Muscle of arm (tissue), 1 donor: ENCODE measurements at regions not wholly inside any gene's neighbourhood (a gene's known extent, or its start where the extent isn't known, plus 50 kb on each side); places are given as distances from the start of the nearest gene placed in this dataset.
A peak's percentile ranks its signal among the peaks of the same experiment; 100 is the strongest.
"Not testable (repeated sequence)": the region's sequence is repeated elsewhere in the genome, so short reads cannot be mapped to it uniquely, and the experiment has no call there.

Experiments used
- DNase-seq: peaks from one replicate; pipeline ENCODE4 v3.0.0-alpha.2; 2013

- DNase-seq = no peak
Observed at GRCh38 chr9:104326912-104327311, 177.2 kb upstream of the OR13F1 start.

DNA sequence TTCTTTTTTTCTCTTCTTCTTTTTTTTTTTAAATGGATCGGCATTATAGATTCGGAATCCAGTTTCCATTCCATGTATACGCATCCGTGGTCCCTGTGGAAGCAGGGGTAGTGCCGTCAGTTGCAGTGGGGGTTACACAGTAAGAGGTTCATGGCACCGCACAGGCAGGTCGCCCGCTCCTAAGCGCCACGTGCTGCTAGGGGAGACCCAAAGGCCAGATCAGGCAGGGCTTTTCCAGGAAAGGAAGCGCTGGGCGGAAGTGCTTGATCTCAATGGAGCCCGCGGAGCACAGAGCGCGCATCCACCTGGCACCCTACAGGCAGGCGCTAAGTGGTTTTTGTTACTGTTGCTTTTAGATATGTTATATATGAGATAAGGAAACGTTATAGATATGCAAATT, 174.8 kb upstream of the OR13F1 start:
- no peak for DNase-seq

DNA sequence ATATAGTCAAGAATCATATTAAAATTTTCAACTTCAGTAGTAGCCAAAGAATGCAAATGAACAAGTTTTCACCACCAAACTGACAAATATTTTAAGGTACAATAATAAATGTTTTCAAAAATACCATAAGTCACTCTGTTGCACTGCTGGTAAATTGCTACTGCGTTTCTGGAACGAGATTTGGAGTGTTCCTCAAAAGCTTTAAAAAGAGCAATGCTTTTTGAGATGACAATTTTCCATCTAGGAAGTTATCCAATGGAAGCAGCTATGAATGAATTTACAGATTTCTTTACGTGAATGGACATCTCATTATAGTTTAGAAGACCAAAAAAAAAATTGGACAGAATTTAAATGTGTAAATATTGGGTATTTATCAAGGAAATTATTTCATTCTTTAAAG, 173.2 kb upstream of the OR13F1 start:
- peak; percentile 31 for DNase-seq

GRCh38 chr9:104334549-104334948, 169.5 kb upstream of the OR13F1 start:
- no peak for DNase-seq

DNA sequence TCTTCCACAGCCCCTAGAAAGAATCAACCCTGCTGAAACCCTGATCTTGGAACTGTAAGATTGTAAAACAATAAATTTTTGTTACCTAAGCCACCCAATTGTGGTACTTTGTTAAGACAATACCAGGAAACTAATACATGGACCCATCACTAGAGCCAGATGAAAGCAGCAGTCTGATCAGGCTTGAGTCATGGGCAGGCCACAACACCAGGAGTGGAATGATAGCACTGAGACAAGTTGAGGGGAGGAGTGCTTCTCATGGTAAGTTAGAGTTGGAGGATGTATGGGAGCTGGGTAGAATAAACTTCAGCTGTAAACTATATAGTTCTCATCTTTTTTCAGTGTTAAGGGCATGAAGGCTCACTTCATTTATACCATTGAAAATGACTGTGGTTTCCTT, 164.4 kb upstream of the OR13F1 start:
- no peak for DNase-seq

GRCh38 chr9:104342552-104342951, 161.5 kb upstream of the OR13F1 start:
- DNase-seq = no peak

GRCh38 chr9:104345061-104345460, 159.0 kb upstream of the OR13F1 start:
- no peak for DNase-seq

- no peak for DNase-seq
Observed at GRCh38 chr9:104350541-104350940, 153.5 kb upstream of the OR13F1 start.

GRCh38 chr9:104351726-104352125, 152.3 kb upstream of the OR13F1 start:
- no peak for DNase-seq

- DNase-seq = no peak
Observed at GRCh38 chr9:104361207-104361606, 142.9 kb upstream of the OR13F1 start.

GRCh38 chr9:104362912-104363472, 141.1 kb upstream of the OR13F1 start:
- DNase-seq = no peak

GRCh38 chr9:104367507-104367906, 136.6 kb upstream of the OR13F1 start:
- DNase-seq = no peak

DNA sequence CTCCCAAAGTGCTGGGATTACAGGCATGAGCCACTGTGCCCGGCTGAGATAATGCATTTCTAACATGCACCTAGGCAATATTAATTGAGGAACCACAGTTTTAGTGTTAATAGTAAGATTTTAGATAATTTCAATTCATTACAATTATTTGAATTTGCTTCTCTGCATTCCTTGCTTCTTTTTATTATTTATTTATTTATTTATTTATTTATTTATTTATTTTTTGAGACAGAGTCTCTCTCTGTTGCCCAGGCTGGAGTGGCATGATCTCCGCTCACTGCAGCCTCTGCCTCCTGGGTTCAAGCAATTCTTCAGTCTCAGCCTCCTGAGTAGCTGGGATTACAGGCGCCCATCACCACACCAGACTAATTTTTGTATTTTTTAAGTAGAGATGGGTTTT, 135.7 kb upstream of the OR13F1 start:
- not testable (repeated sequence) for DNase-seq

DNA sequence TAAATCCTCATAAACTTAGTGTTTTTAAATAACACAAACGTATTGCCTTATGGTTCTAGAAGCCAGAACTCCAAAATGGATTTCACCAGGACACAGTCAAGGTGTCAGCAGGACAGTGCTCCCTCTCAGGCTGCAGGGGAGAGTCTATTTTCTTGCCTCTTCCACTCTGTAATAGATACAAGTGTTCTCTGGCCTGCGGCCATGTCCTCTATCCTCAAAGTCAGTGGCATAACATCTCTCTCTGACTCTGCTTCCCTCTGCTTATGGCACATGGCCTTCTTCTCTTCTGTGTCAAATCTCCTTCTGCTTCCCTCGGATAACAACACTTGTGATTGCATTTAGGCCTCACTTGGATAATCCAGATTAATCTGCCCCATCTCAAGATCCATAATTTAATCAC, 129.4 kb upstream of the OR13F1 start:
- no peak for DNase-seq

- no peak for DNase-seq
Observed at GRCh38 chr9:104386013-104386412, 118.0 kb upstream of the OR13F1 start.

- peak; percentile 20 for DNase-seq
Observed at GRCh38 chr9:104386425-104387069, 117.5 kb upstream of the OR13F1 start.

DNA sequence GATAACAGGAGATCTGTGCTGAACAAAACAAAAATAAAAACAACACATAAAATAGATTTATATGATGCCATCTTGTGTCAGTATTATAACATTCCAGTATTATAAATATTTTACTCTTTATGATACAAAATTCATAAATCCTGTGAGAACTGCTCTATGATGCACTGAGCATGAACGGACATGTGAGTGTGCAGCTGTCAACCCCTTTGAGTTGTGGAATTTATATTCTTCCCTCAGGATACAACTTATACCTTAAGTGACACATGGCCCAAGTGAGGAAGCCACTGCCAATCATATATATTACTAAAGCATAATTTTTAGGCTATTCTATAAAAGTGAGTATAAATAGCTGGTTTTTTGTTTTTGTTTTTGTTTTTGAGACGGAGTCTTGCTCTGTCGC, 116.0 kb upstream of the OR13F1 start:
- no peak for DNase-seq

DNA sequence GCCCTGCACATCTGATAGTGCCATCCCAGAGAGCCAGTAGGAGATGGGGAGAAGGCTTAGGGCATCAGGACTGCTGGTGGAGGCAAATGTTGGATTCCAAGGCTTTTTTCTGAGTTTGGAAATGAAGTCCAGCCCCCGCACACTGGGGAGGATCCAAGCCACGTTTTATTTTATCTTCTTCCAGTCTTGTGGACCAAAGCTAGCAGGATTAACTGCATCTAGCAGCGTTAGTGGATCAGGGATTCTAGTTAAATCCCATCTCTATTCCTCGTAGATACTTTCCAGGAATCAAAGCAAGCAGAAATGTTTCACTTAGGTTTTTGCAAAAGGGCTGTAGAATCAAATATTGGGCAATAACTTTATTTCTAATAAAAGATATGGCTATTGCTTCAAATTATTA, 114.7 kb upstream of the OR13F1 start:
- DNase-seq = no peak

DNA sequence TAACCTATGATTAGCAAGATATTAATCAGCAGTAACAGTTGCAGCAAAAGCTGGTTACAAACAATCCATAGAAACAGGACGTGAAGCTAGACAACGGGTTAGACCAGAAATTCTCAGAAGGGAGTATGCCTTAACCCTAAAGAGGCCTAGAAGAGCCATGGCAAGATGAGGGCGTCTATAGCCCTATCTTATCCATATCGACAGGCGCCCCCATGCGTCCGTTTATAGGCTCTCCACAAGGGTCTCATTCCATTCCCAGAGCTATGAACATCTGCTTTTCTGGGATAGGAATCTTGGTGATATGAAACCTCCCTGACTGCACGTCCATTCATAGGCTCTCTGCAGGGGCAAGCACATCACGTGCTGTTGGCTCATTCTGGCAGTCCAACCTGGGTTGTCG, 109.2 kb upstream of the OR13F1 start:
- DNase-seq = not testable (repeated sequence)

GRCh38 chr9:104412238-104412637, 91.8 kb upstream of the OR13F1 start:
- no peak for DNase-seq

- DNase-seq = no peak
Observed at GRCh38 chr9:104416470-104416869, 87.6 kb upstream of the OR13F1 start.

DNA sequence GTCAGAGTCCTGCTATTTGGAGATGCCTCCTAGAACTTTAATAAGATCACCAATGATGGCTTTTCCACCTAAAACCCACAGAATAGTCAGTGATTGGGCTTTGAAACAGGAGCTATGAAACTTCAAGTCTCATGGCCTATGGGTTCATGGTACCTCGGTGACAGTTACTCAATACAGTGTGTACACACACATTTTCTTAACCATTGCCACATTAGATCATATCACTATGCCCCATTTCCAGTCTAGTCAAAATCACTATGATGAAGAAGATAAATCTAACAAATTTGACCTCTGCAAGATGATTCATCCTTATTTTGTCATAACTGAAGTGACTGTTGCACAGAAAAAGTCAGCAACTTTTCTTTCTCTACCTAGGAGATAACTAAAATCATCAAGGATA, 86.8 kb upstream of the OR13F1 start:
- DNase-seq = no peak

DNA sequence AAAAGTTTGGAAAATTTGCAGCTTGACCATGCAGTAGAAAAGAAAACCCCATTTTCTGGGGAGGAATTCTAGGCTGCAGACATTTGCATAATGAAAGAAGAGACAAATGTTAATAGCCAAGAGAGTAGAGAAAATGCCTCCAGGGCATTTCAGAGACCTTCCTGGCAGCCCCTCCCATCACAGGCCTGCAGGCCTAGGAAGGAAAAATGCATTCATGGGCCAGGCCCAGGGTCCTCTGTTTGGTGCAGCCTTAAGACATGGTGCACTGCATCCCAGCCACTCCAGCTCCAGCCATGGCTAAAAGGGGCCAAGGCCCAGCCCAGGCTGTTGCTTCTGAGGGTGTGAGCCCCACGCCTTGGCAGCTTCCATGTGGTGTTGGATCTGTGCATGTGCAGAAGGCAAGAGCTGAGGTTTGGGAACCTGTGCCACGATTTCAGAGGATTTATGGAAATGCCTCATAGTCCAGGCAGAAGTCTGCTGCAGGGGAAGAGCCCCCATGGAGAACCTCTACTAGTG, 75.0 kb upstream of the OR13F1 start:
- DNase-seq = no peak

DNA sequence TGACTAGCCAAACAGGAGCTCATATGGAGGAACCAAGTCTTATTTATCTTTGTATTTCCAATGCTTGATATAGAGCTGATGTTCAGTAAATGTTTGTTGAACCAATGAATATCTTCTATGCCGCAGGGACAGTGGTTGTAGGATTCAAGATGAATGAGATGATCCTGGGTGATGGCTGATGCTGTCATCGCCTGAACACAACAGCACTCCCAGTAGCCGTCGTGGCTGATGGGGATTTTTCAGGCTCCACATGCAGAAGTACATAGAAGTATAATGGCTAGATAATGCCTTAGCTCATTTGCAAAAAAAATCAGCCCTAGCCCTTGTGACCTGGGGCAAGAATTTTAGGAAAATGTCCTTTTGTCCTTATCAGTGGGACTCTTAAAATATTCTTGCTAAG, 69.0 kb upstream of the OR13F1 start:
- no peak for DNase-seq
